Activated CD4-positive, alpha-beta T cell treated with anti-CD3 and anti-CD28 coated beads, Interleukin-2, amount 50 U/mL, for 16 hours (primary cell): ENCODE measurements at regions not wholly inside any gene's neighbourhood (a gene's known extent, or its start where the extent isn't known, plus 50 kb on each side); places are given as distances from the start of the nearest gene placed in this dataset.

ENCODE experiments used
- DNase-seq: peaks from one replicate; pipeline ENCODE4 v3.0.0-alpha.2; 2020

DNA sequence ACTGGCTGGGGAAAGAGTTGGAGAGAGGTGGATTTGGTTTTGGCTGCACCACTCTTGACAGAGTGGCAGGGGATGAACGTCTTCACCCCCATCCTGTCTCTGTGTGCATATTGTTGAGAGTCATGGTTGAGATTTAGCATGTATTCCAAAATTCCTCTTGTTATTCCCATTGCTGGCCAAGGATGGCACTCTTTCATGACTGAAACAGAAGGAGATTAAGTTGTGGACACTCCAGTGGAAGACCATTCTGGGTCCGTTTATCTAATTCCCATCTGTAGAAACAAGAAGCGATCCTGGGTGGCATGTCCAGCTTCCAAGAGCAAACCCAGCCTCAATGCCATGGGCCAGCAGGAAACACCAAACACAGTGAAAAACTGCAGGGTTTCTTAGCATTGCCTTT, 469.0 kb upstream of the IGFBP3 start:
- DNase-seq: no peak

DNA sequence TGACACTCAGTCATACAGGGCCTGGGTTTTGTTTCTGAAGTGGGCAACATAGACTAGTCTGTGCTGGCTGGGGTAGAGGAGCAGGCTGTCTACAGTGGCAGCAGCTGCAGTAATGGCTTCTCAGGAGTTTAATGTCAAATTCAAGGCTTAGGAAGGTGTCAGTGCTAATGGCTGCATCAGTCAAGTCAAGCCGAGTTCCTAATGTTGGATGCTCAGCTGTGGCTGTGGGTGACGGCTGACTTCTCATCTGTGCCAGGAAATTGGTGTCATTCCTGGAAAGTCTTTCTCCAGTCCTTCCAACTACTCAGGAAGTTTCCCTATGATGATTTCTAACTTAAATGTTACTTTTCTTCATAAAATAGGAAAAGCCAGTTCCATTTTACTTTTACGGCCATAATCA, 468.1 kb upstream of the IGFBP3 start:
- no peak for DNase-seq

GRCh38 chr7:46387646-46388045, 466.6 kb upstream of the IGFBP3 start:
- DNase-seq: no peak

GRCh38 chr7:46386428-46387399, 465.6 kb upstream of the IGFBP3 start:
- DNase-seq: no peak

GRCh38 chr7:46385662-46386309, 464.7 kb upstream of the IGFBP3 start:
- no peak for DNase-seq

GRCh38 chr7:46383605-46384004, 462.5 kb upstream of the IGFBP3 start:
- no peak for DNase-seq

- DNase-seq: no peak
Measured at GRCh38 chr7:46369933-46370654, 449.0 kb upstream of the IGFBP3 start.

GRCh38 chr7:46368871-46369270, 447.8 kb upstream of the IGFBP3 start:
- DNase-seq: no peak

- DNase-seq: no peak
Measured at GRCh38 chr7:46366526-46366925, 445.5 kb upstream of the IGFBP3 start.

DNA sequence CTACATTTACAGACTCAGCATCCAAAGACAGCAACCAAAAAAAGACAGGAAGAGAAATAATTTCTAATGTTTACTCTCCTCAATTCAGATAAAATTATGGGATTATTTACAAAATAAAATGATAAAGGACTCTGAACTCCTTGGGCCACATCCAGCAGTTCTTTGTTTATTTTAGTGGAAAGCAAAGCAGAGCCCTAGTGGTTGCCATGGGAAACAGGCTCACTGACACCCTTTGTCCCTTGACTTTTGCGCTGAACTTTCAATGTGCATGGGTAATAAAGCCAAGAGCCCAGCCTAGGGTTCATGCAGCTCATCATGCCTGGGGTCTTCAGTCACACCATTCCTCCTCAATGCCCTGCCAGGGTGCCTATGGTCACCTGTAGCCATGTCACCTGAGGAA, 442.6 kb upstream of the IGFBP3 start:
- DNase-seq: no peak

DNA sequence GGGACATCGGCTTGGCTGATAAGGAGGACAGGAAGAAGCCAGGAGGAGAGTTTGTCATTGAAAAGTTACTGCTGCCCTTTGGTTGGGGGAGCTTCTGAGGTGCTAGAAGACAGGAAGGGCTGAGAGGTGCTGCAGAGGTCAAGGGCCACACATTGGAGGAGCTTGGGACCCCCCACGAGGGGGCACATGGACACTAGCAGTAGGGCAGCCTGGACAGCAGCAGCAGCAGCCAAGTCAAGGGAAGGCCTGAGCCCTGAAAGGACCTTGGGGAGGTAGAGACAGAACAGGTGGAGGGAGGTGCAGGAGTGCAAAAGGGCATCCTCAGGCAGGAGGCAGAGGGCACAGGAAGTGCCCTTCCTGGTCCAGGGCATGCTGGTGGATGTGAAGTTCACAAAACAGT, 439.7 kb upstream of the IGFBP3 start:
- DNase-seq: no peak

DNA sequence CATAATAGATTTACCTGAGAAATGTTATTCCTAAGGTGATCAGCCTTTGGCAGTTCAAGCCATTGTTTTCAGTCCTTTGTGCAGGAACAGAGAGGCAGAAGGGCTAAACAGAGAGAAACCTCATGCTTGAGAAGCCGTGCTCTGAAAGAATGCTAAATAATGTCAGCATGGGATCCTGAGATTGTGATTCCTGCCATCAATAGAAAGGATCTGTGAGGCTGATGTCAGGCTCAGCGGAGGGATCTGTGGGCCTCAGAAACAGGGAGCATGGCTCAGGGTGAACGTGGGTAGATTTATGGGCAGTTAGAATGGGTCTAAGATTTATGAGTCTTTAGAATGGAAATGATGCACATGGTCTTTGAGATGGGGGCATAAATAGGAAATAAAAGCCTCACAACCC, 439.2 kb upstream of the IGFBP3 start:
- no peak for DNase-seq

GRCh38 chr7:46357851-46358250, 436.8 kb upstream of the IGFBP3 start:
- no peak for DNase-seq

- DNase-seq: no peak
Measured at GRCh38 chr7:46357290-46357689, 436.2 kb upstream of the IGFBP3 start.

DNA sequence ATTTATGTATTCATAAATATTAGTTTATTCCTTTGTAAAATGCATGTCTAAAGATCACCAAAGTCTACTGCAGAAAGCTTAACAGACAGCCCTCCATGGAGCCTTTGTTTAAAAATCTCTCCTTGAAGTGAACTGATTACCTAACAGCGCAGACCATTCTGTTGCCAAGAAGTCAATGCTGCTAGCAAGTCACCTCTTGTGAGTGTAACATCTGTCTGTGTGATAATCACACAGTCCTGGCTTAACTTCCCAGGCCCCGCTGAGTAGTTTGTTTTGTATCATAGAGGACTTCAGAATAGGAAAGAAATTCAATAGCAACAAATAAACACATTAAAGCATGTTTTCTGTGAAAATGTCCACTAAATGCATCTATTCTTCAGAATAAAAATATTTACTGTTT, 435.3 kb upstream of the IGFBP3 start:
- DNase-seq: no peak

GRCh38 chr7:46355331-46355730, 434.3 kb upstream of the IGFBP3 start:
- no peak for DNase-seq

DNA sequence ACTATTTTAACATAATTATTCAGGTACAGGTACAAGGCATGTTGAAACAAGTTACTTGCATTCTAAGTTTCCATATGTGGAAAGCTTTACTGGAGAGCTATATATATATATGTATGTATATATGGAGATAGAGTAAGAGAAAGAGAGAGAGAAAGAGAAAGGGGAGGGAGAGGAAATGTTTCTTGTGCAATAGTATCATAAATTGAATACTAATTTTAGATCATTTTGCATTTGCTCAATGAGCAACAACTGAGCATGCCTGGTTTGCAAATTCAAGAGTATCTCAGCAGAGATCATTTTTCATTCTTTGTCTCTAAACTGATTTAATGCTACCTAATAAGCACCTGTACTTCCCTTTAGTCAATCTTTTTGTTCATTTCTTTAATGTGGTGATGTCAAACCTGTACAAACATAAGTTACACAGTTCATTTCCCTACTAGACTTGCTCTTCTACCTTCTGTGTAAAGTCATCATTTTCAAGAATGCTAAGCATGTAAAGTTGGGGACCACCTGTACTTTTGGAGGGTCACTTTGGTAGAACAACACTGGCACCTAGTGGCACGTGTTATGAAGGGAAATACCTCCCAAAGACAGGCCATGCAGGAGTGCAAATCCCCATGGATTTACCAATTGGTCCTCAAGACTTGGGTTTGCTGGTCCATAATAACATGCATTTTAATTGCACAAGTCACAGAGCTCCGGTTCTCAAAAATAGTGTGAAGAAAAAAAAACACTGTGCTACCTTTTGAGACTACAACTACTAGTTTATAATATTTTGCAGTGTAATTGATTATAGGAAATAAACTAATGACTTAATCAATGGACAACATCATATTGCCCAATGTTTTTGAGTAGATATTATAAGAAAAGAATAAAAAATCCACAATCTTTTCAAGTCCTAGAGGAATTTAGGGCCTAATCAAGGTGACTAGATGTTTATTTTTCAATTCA, 431.2 kb upstream of the IGFBP3 start:
- no peak for DNase-seq

DNA sequence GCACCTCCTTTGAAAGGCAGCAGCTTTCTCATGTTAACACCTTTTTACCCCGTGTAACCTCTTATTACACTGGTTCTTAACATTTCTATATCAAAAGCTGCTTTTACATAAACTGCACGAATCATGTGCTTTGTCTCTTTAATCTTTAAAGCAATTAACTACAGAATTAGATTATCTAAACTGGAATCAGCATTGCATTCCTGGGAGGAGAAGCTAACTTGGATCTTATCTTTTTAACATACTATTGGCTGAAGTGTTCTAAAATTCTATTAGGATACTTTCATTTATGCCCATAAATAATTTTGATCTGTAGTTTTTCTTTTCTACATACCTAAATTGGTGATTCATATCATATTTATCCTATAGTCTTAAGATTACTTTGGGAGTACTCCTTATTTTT, 428.4 kb upstream of the IGFBP3 start:
- no peak for DNase-seq

GRCh38 chr7:46344533-46344932, 423.5 kb upstream of the IGFBP3 start:
- no peak for DNase-seq

GRCh38 chr7:46343802-46344201, 422.7 kb upstream of the IGFBP3 start:
- DNase-seq: no peak

GRCh38 chr7:46322937-46323336, 401.9 kb upstream of the IGFBP3 start:
- no peak for DNase-seq

DNA sequence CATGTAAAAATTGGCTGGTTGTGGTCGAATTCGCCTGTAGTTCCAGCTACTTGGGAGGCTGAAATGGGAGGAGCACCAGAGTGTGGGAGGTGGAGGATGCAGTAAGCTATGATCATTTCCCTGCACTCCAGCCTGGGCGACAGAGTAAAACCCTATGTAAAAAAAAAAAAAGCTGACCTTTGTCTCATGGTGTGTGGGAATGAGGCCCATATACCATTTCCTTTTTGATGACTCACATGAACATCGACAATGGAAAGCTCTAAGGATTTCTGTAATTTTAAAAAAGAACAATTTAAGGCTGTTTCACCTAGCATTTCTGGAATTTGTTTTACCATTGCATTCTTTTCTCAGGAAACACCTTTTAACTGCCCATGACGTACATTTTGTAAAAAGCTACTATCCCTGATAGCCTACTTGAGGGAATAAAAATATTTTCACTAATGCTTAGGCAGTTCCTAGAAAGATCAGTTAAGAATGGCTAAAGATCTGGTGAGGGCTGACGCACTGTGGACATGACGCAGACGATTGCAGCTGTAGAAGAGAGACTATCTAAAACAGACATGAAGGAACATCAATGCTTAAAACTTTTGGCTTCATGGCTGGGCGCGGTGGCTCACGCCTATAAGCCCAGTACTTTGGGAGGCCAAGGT, 400.6 kb upstream of the IGFBP3 start:
- DNase-seq: no peak
